Activated naive CD8-positive, alpha-beta T cell treated with anti-CD3 and anti-CD28 coated beads for 36 hours (primary cell): ENCODE measurements at regions not wholly inside any gene's neighbourhood (a gene's known extent, or its start where the extent isn't known, plus 50 kb on each side); places are given as distances from the start of the nearest gene placed in this dataset.

Experiments
- DNase-seq: peaks from one replicate; pipeline ENCODE4 v3.0.0; 2021
- H3K27ac Mint-ChIP-seq: one replicate; pipeline ENCODE4 v1.8.0; 2022; ENCODE audit warnings: mild to moderate bottlenecking, moderate library complexity, mixed read lengths
- H3K27me3 Mint-ChIP-seq: one replicate; pipeline ENCODE4 v1.8.0; 2022; ENCODE audit warnings: mild to moderate bottlenecking, mixed read lengths
- H3K36me3 Mint-ChIP-seq: one replicate; pipeline ENCODE4 v1.8.0; 2021; ENCODE audit warnings: mild to moderate bottlenecking, mixed read lengths
- H3K4me1 Mint-ChIP-seq: one replicate; pipeline ENCODE4 v1.8.0; 2021; ENCODE audit warnings: mixed read lengths
- H3K4me3 Mint-ChIP-seq: one replicate; pipeline ENCODE4 v1.8.0; 2022; ENCODE audit warnings: mild to moderate bottlenecking, moderate library complexity, mixed read lengths
- H3K9me3 Mint-ChIP-seq: one replicate; pipeline ENCODE4 v1.8.0; 2022; ENCODE audit warnings: mixed read lengths

- Mint-ChIP-seq H3K27me3 (no peaks in the 10 kb centered on the region), H3K36me3 (no peaks in the 10 kb centered on the region), H3K9me3 (peaks cover 4% of the 10 kb centered on the region), H3K4me3 (no peak overlapping the region), H3K27ac (no peak overlapping the region), H3K4me1 (no peaks in the 10 kb centered on the region)
- DNase-seq, result no peak
These were observed 405.6 kb downstream of the NDFIP2 start for GRCh38 chr13:79886601-79887000.

- no peaks in the 10 kb centered on the region for H3K27me3 Mint-ChIP-seq
- no peaks in the 10 kb centered on the region for H3K4me1 Mint-ChIP-seq
- H3K27ac Mint-ChIP-seq, result no peak overlapping the region
- H3K4me3 Mint-ChIP-seq, result no peak overlapping the region
- no peak for DNase-seq
- H3K36me3 Mint-ChIP-seq, result no peaks in the 10 kb centered on the region
- peaks cover 4% of the 10 kb centered on the region for H3K9me3 Mint-ChIP-seq
These were observed 403.9 kb downstream of the NDFIP2 start for GRCh38 chr13:79884890-79885289.

- Mint-ChIP-seq H3K27me3 (no peaks in the 10 kb centered on the region), H3K27ac (no peak overlapping the region), H3K4me3 (no peak overlapping the region), H3K9me3 (no peaks in the 10 kb centered on the region), H3K4me1 (no peaks in the 10 kb centered on the region), H3K36me3 (no peaks in the 10 kb centered on the region)
- DNase-seq, result no peak
These were observed 402.3 kb downstream of the NDFIP2 start for GRCh38 chr13:79883216-79883615.

GRCh38 chr13:79880818-79881217 is 399.9 kb downstream of the NDFIP2 start:
- no peaks in the 10 kb centered on the region for H3K27me3 Mint-ChIP-seq
- H3K4me3 Mint-ChIP-seq, result no peak overlapping the region
- H3K4me1 Mint-ChIP-seq, result no peaks in the 10 kb centered on the region
- no peak for DNase-seq
- H3K27ac Mint-ChIP-seq, result no peak overlapping the region
- no peaks in the 10 kb centered on the region for H3K36me3 Mint-ChIP-seq
- no peaks in the 10 kb centered on the region for H3K9me3 Mint-ChIP-seq

- H3K27ac Mint-ChIP-seq, result no peak overlapping the region
- no peak overlapping the region for H3K4me3 Mint-ChIP-seq
- no peaks in the 10 kb centered on the region for H3K27me3 Mint-ChIP-seq
- H3K4me1 Mint-ChIP-seq, result no peaks in the 10 kb centered on the region
- H3K36me3 Mint-ChIP-seq, result no peaks in the 10 kb centered on the region
- DNase-seq, result no peak
- H3K9me3 Mint-ChIP-seq, result no peaks in the 10 kb centered on the region
These were observed 393.7 kb downstream of the NDFIP2 start for GRCh38 chr13:79874396-79875360.

GRCh38 chr13:79871594-79871993 is 390.6 kb downstream of the NDFIP2 start:
- Mint-ChIP-seq H3K36me3 (no peaks in the 10 kb centered on the region), H3K27me3 (no peaks in the 10 kb centered on the region), H3K27ac (no peak overlapping the region), H3K4me3 (no peak overlapping the region), H3K9me3 (no peaks in the 10 kb centered on the region), H3K4me1 (no peaks in the 10 kb centered on the region)
- no peak for DNase-seq

- no peak overlapping the region for H3K27ac Mint-ChIP-seq
- no peaks in the 10 kb centered on the region for H3K4me1 Mint-ChIP-seq
- no peak for DNase-seq
- H3K36me3 Mint-ChIP-seq, result no peaks in the 10 kb centered on the region
- no peak overlapping the region for H3K4me3 Mint-ChIP-seq
- no peaks in the 10 kb centered on the region for H3K9me3 Mint-ChIP-seq
- no peaks in the 10 kb centered on the region for H3K27me3 Mint-ChIP-seq
These were observed 389.8 kb downstream of the NDFIP2 start for GRCh38 chr13:79870766-79871165.

GRCh38 chr13:79870123-79870522 is 389.2 kb downstream of the NDFIP2 start:
- Mint-ChIP-seq H3K9me3 (no peaks in the 10 kb centered on the region), H3K36me3 (no peaks in the 10 kb centered on the region), H3K4me3 (no peak overlapping the region), H3K4me1 (no peaks in the 10 kb centered on the region), H3K27ac (no peak overlapping the region), H3K27me3 (no peaks in the 10 kb centered on the region)
- no peak for DNase-seq

- no peak overlapping the region for H3K27ac Mint-ChIP-seq
These were observed 388.4 kb downstream of the NDFIP2 start for GRCh38 chr13:79869326-79869725.

GRCh38 chr13:79867254-79867653 is 386.3 kb downstream of the NDFIP2 start:
- no peak overlapping the region for H3K4me3 Mint-ChIP-seq
- no peaks in the 10 kb centered on the region for H3K4me1 Mint-ChIP-seq
- H3K27me3 Mint-ChIP-seq, result no peaks in the 10 kb centered on the region
- no peak overlapping the region for H3K27ac Mint-ChIP-seq
- no peak for DNase-seq
- H3K36me3 Mint-ChIP-seq, result no peaks in the 10 kb centered on the region
- no peaks in the 10 kb centered on the region for H3K9me3 Mint-ChIP-seq

More at GRCh38 chr13:79869326-79869725, 388.4 kb downstream of the NDFIP2 start:
- DNase-seq, result no peak
- Mint-ChIP-seq H3K4me3 (no peak overlapping the region), H3K27me3 (no peaks in the 10 kb centered on the region), H3K4me1 (no peaks in the 10 kb centered on the region), H3K36me3 (no peaks in the 10 kb centered on the region), H3K9me3 (no peaks in the 10 kb centered on the region)

GRCh38 chr13:79866436-79866835 is 385.5 kb downstream of the NDFIP2 start:
- Mint-ChIP-seq H3K9me3 (no peaks in the 10 kb centered on the region), H3K27ac (no peak overlapping the region), H3K27me3 (no peaks in the 10 kb centered on the region), H3K36me3 (no peaks in the 10 kb centered on the region), H3K4me3 (no peak overlapping the region), H3K4me1 (no peaks in the 10 kb centered on the region)
- DNase-seq, result no peak

- Mint-ChIP-seq H3K9me3 (no peaks in the 10 kb centered on the region), H3K27ac (no peak overlapping the region), H3K36me3 (no peaks in the 10 kb centered on the region), H3K27me3 (no peaks in the 10 kb centered on the region), H3K4me3 (no peak overlapping the region), H3K4me1 (no peaks in the 10 kb centered on the region)
- DNase-seq, result no peak
These were observed 381.6 kb downstream of the NDFIP2 start for GRCh38 chr13:79862515-79862914.

- no peaks in the 10 kb centered on the region for H3K9me3 Mint-ChIP-seq
These were observed 380.8 kb downstream of the NDFIP2 start for GRCh38 chr13:79861731-79862130.

GRCh38 chr13:79860791-79861190 is 379.8 kb downstream of the NDFIP2 start:
- no peak overlapping the region for H3K27ac Mint-ChIP-seq
- no peaks in the 10 kb centered on the region for H3K9me3 Mint-ChIP-seq
- no peak overlapping the region for H3K4me3 Mint-ChIP-seq
- no peak for DNase-seq
- no peaks in the 10 kb centered on the region for H3K4me1 Mint-ChIP-seq
- no peaks in the 10 kb centered on the region for H3K27me3 Mint-ChIP-seq
- no peaks in the 10 kb centered on the region for H3K36me3 Mint-ChIP-seq

More at GRCh38 chr13:79861731-79862130, 380.8 kb downstream of the NDFIP2 start:
- Mint-ChIP-seq H3K4me3 (no peak overlapping the region), H3K4me1 (no peaks in the 10 kb centered on the region), H3K27ac (no peak overlapping the region), H3K36me3 (no peaks in the 10 kb centered on the region), H3K27me3 (no peaks in the 10 kb centered on the region)
- no peak for DNase-seq

- Mint-ChIP-seq H3K27me3 (no peaks in the 10 kb centered on the region), H3K36me3 (no peaks in the 10 kb centered on the region), H3K4me1 (no peaks in the 10 kb centered on the region), H3K27ac (no peak overlapping the region), H3K4me3 (no peak overlapping the region), H3K9me3 (no peaks in the 10 kb centered on the region)
- DNase-seq, result no peak
These were observed 378.8 kb downstream of the NDFIP2 start for GRCh38 chr13:79859756-79860155.

GRCh38 chr13:79853251-79853650 is 372.3 kb downstream of the NDFIP2 start:
- no peaks in the 10 kb centered on the region for H3K36me3 Mint-ChIP-seq
- no peak overlapping the region for H3K27ac Mint-ChIP-seq
- H3K4me1 Mint-ChIP-seq, result no peaks in the 10 kb centered on the region
- no peak overlapping the region for H3K4me3 Mint-ChIP-seq
- no peaks in the 10 kb centered on the region for H3K9me3 Mint-ChIP-seq
- no peak for DNase-seq
- no peaks in the 10 kb centered on the region for H3K27me3 Mint-ChIP-seq
